NT2/D1 (cell line): ENCODE measurements at regions not wholly inside any gene's neighbourhood (a gene's known extent, or its start where the extent isn't known, plus 50 kb on each side); places are given as distances from the start of the nearest gene placed in this dataset.

Experiments
- SUZ12 ChIP-seq: IDR thresholded peaks from 2 replicates; pipeline ENCODE4 v1.6.1; 2011; ENCODE audit not compliant: insufficient read length, insufficient read depth; ENCODE audit errors: extremely low read depth
- YY1 ChIP-seq: IDR thresholded peaks from 2 replicates; pipeline ENCODE4 v1.6.1; 2011; ENCODE audit not compliant: insufficient read length, insufficient read depth
- ZNF274 ChIP-seq: IDR thresholded peaks from 2 replicates; pipeline ENCODE4 v1.6.1; 2011; ENCODE audit warnings: mild to moderate bottlenecking, low read depth, low read length

- TF ChIP-seq YY1 (no peak), SUZ12 (no peak), ZNF274 (no peak)
Measured at GRCh38 chr5:97406946-97407676, 224.1 kb upstream of the RIOK2 start.
